Right lobe of liver (tissue), 4 donors: ENCODE measurements at regions not wholly inside any gene's neighbourhood (a gene's known extent, or its start where the extent isn't known, plus 50 kb on each side); places are given as distances from the start of the nearest gene placed in this dataset.

Experiments
- CTCF ChIP-seq, 4 donors: fragments of 200-600 bp in 3 of 4; fragments of 450-650 bp in 1 of 4; IDR thresholded peaks; one replicate each; pipeline versions ENCODE4 v1.5.1 to v1.8.0; 2016 to 2022; ENCODE audit warnings: antibody characterized with exemption in 4 of 4, mild to moderate bottlenecking in 2 of 4
- POLR2A ChIP-seq: fragments of 450-650 bp; IDR thresholded peaks from one replicate; pipeline ENCODE4 v1.6.1; 2017; ENCODE audit warnings: antibody characterized with exemption, mild to moderate bottlenecking
- donor health status: DM: no; HTN: no; CAD: no.
- donor health status: DM: no; HTN: no; CAD: no.
- donor health status: DM: no; HTN: yes; CAD: no.

DNA sequence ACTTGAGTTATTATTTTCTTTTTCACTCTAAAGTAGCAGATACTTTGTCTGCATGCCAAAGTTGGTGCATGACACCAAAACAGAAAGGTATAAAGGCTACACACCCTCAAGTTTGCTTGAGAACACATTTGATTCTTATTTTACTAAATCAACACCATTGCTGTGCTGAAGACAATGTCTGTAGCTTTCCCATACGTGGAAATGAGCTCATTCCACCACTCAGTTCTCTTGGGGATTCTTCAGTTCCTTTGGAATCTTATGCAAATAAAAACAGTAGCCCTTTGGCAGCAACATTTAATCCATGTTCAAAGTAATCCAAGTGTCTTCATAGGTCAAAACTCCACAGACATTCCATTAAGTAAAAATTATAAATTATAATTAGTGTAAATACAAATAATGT, 264.9 kb downstream of the TLE1 start:
- TF ChIP-seq POLR2A (no peak), CTCF (IDR thresholded peaks at IDR 0.05) (no peak)
